ENCODE measurements at regions not wholly inside any gene's neighbourhood (a gene's known extent, or its start where the extent isn't known, plus 50 kb on each side); places are given as distances from the start of the nearest gene placed in this dataset.

DNA sequence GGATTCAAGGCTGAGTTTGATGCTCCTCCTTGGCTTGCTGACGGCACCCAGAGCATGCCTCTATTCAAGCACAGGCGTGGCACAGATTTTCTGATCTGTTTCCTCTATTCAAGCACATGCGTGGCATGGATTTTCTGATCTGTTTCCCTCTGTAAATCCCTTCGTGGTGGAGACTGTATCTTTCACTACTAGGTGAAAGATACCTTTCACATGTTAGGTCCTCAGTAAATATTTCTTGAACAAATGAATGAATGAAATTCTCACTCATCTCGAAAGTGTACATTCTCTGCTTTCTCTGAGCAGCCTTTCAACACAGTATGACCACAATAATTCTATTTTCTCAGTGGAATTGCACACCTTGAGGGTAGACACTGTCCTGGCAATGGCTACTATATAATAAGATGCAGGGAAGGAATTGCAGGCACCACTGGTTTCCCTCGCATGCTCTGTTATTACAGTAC, 72.6 kb upstream of the F13A1 start:
- no peak overlapping the region for H2AFZ ChIP-seq
- no peaks in the 10 kb centered on the region for H3K9me3 ChIP-seq (ENCODE audit: low read depth)
- no peaks in the 10 kb centered on the region for H3K4me1 ChIP-seq (ENCODE audit: insufficient read depth)
- H3K79me2 ChIP-seq = no peaks in the 10 kb centered on the region
- TF ChIP-seq, protein P1, sequence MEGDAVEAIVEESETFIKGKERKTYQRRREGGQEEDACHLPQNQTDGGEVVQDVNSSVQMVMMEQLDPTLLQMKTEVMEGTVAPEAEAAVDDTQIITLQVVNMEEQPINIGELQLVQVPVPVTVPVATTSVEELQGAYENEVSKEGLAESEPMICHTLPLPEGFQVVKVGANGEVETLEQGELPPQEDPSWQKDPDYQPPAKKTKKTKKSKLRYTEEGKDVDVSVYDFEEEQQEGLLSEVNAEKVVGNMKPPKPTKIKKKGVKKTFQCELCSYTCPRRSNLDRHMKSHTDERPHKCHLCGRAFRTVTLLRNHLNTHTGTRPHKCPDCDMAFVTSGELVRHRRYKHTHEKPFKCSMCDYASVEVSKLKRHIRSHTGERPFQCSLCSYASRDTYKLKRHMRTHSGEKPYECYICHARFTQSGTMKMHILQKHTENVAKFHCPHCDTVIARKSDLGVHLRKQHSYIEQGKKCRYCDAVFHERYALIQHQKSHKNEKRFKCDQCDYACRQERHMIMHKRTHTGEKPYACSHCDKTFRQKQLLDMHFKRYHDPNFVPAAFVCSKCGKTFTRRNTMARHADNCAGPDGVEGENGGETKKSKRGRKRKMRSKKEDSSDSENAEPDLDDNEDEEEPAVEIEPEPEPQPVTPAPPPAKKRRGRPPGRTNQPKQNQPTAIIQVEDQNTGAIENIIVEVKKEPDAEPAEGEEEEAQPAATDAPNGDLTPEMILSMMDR (IDR thresholded peaks at IDR 0.05; ENCODE audit: poor library complexity) = no peak
- TF ChIP-seq EZH2phosphoT487 (IDR thresholded peaks at IDR 0.05; ENCODE audit: low read depth, severe bottlenecking, unreplicated experiment) = no peak
- TF ChIP-seq EZH2 (IDR thresholded peaks at IDR 0.05; ENCODE audit: borderline replicate concordance) = no peak
- no peaks in the 10 kb centered on the region for H4K20me1 ChIP-seq (ENCODE audit: insufficient read depth, poor library complexity, severe bottlenecking)
- 86% methylated on average over 6 of the region's 6 CpGs for WGBS (ENCODE audit: low lambda C conversion rate, missing lambda C conversion rate)
- DNase-seq (ENCODE audit: low spot score) = no peak
- no peaks in the 10 kb centered on the region for H3K9me2 ChIP-seq (replicated peaks; ENCODE audit: insufficient read depth)
- no peaks in the 10 kb centered on the region for H3K36me3 ChIP-seq (replicated peaks; ENCODE audit: insufficient read depth, low read depth)
- H3K4me3 ChIP-seq = no peak overlapping the region
- H3K4me2 ChIP-seq = no peak overlapping the region
- H3K27ac ChIP-seq = no peak overlapping the region
- H3K27me3 ChIP-seq = no peaks in the 10 kb centered on the region

DNA sequence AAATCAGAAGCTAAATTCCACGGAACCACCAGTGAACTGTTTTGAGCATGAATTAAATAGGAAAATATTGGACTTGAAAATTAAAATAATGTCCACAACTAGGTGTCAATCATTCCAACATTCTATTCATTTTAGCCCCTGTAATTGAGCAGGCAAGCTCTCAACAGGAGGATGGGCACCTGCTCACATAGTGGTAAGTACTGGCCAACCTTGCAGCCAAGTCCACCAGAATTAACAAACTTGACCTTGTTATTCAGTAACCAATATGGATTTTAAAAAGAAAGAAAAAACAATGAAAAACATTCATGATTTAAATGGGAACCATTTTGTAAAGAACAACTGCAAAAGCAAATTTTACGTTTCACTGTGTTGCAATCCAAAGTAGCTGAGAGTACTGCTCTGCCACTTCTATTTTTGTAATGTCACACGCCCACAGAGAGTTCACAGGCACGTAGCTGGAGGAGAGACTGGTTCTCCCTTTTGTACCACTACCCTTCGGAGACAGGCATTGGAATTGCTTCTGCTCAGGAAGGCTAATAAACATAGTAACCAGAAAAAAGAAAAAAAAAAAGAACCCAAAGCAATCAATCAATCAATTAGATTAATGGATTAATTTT, 75.2 kb upstream of the F13A1 start:
- no peak for DNase-seq (ENCODE audit: low spot score)
- Histone ChIP-seq H3K4me2 (no peak overlapping the region), H3K9me3 (ENCODE audit: low read depth) (no peaks in the 10 kb centered on the region), H3K27ac (no peak overlapping the region), H3K27me3 (no peaks in the 10 kb centered on the region), H2AFZ (no peak overlapping the region), H3K4me1 (ENCODE audit: insufficient read depth) (no peaks in the 10 kb centered on the region), H3K4me3 (no peak overlapping the region), H3K36me3 (replicated peaks; ENCODE audit: insufficient read depth, low read depth) (no peaks in the 10 kb centered on the region), H4K20me1 (ENCODE audit: insufficient read depth, poor library complexity, severe bottlenecking) (no peaks in the 10 kb centered on the region), H3K9me2 (replicated peaks; ENCODE audit: insufficient read depth) (no peaks in the 10 kb centered on the region), H3K79me2 (no peaks in the 10 kb centered on the region)
- 77% methylated on average over 5 of the region's 5 CpGs for WGBS (ENCODE audit: low lambda C conversion rate, missing lambda C conversion rate)
- TF ChIP-seq EZH2phosphoT487 (IDR thresholded peaks at IDR 0.05; ENCODE audit: low read depth, severe bottlenecking, unreplicated experiment) (no peak), EZH2 (IDR thresholded peaks at IDR 0.05; ENCODE audit: borderline replicate concordance) (no peak)
- TF ChIP-seq, protein P1 (IDR thresholded peaks at IDR 0.05; ENCODE audit: poor library complexity) = no peak

DNA sequence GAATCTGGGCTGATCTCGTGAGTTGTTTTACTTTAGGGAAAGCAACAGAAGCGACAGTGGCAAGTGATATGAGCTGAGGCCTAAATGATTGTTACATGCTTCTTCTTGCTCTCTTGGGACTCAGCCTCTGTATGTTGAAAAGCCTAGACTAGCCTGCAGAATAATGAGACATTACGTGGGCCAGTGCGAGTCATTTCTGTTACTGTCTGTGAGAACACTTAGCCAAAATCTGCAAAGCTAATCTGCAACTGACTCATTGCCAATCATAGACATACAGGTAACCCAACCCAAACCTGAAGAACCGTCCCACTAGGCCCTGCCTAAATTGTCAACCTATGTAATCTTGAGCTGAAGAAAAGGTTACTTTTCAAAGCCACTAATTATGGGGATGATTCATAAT, 77.4 kb upstream of the F13A1 start:
- WGBS (ENCODE audit: low lambda C conversion rate, missing lambda C conversion rate) = 91% methylated on average over 5 of the region's 5 CpGs
- Histone ChIP-seq H3K4me3 (no peak overlapping the region), H3K9me2 (replicated peaks; ENCODE audit: insufficient read depth) (no peaks in the 10 kb centered on the region), H3K27ac (no peak overlapping the region), H4K20me1 (ENCODE audit: insufficient read depth, poor library complexity, severe bottlenecking) (no peaks in the 10 kb centered on the region), H3K4me2 (no peak overlapping the region), H3K79me2 (no peaks in the 10 kb centered on the region), H3K9me3 (ENCODE audit: low read depth) (no peaks in the 10 kb centered on the region), H3K27me3 (no peaks in the 10 kb centered on the region), H2AFZ (no peak overlapping the region), H3K4me1 (ENCODE audit: insufficient read depth) (no peaks in the 10 kb centered on the region), H3K36me3 (replicated peaks; ENCODE audit: insufficient read depth, low read depth) (no peaks in the 10 kb centered on the region)
- TF ChIP-seq, protein P1 (IDR thresholded peaks at IDR 0.05; ENCODE audit: poor library complexity) = no peak
- TF ChIP-seq EZH2phosphoT487 (IDR thresholded peaks at IDR 0.05; ENCODE audit: low read depth, severe bottlenecking, unreplicated experiment) (no peak), EZH2 (IDR thresholded peaks at IDR 0.05; ENCODE audit: borderline replicate concordance) (no peak)
- DNase-seq (ENCODE audit: low spot score) = no peak

Data from hepatocyte (in vitro differentiated cells).